ENCODE measurements at regions not wholly inside any gene's neighbourhood (a gene's known extent, or its start where the extent isn't known, plus 50 kb on each side); places are given as distances from the start of the nearest gene placed in this dataset.

- no peak for TF ChIP-seq CTCF (IDR thresholded peaks at IDR 0.05)
- no peak for TF ChIP-seq POLR2AphosphoS5 (IDR thresholded peaks at IDR 0.05)
- no peak for TF ChIP-seq POLR2A (IDR thresholded peaks at IDR 0.05)
These were observed 103.9 kb upstream of the CCDC190 start for GRCh38 chr1:162964901-162965300.

Data from transverse colon (tissue), 4 donors.